Stimulated activated CD4-positive, alpha-beta T cell treated with anti-CD3 and anti-CD28 coated beads, Interleukin-1b, Interleukin-23, amount 100 ng/mL, for 24 hours (primary cell): ENCODE measurements at regions not wholly inside any gene's neighbourhood (a gene's known extent, or its start where the extent isn't known, plus 50 kb on each side); places are given as distances from the start of the nearest gene placed in this dataset.
"Not testable (repeated sequence)": the region's sequence is repeated elsewhere in the genome, so short reads cannot be mapped to it uniquely, and the experiment has no call there.

Experiments
- DNase-seq, 4 experiments: peaks; one replicate each; pipeline ENCODE4 v3.0.0-alpha.2; 2020; ENCODE audit warnings: low read depth in 4 of 4, low spot score in 1 of 4

GRCh38 chr18:14961991-14962390 is 214.0 kb downstream of the ANKRD30B start:
- no peak for DNase-seq

- DNase-seq, result no peak
Observed at GRCh38 chr18:14962626-14963025, 214.7 kb downstream of the ANKRD30B start.

GRCh38 chr18:14963246-14963645 is 215.3 kb downstream of the ANKRD30B start:
- no peak for DNase-seq

- no peak for DNase-seq
Observed at GRCh38 chr18:14964002-14964401, 216.0 kb downstream of the ANKRD30B start.

- DNase-seq, result no peak
Observed at GRCh38 chr18:14964406-14964805, 216.4 kb downstream of the ANKRD30B start.

- not testable (repeated sequence) for DNase-seq
Observed at GRCh38 chr18:14964976-14965375, 217.0 kb downstream of the ANKRD30B start.

- no peak for DNase-seq
Observed at GRCh38 chr18:14965553-14965952, 217.6 kb downstream of the ANKRD30B start.

GRCh38 chr18:14967246-14967645 is 219.3 kb downstream of the ANKRD30B start:
- not testable (repeated sequence) for DNase-seq

GRCh38 chr18:14969500-14969899 is 221.5 kb downstream of the ANKRD30B start:
- no peak for DNase-seq

- DNase-seq, result no peak
Observed at GRCh38 chr18:14970027-14970426, 222.1 kb downstream of the ANKRD30B start.

GRCh38 chr18:14971461-14972185 is 223.7 kb downstream of the ANKRD30B start:
- DNase-seq, result no peak

- not testable (repeated sequence) for DNase-seq
Observed at GRCh38 chr18:14973421-14973820, 225.4 kb downstream of the ANKRD30B start.

- DNase-seq, result no peak
Observed at GRCh38 chr18:14974088-14974487, 226.1 kb downstream of the ANKRD30B start.

GRCh38 chr18:14974576-14974975 is 226.6 kb downstream of the ANKRD30B start:
- DNase-seq, result no peak

- DNase-seq, result no peak
Observed at GRCh38 chr18:14975431-14975830, 227.5 kb downstream of the ANKRD30B start.

- DNase-seq, result no peak
Observed at GRCh38 chr18:14976736-14977430, 228.9 kb downstream of the ANKRD30B start.

- no peak for DNase-seq
Observed at GRCh38 chr18:14978191-14978590, 230.2 kb downstream of the ANKRD30B start.

GRCh38 chr18:14978962-14979535 is 231.1 kb downstream of the ANKRD30B start:
- peak in 1 of 4 experiments; percentile 15 for DNase-seq

GRCh38 chr18:14979875-14980274 is 231.9 kb downstream of the ANKRD30B start:
- no peak for DNase-seq

- not testable (repeated sequence) for DNase-seq
Observed at GRCh38 chr18:14984531-14984930, 236.6 kb downstream of the ANKRD30B start.

- DNase-seq, result not testable (repeated sequence)
Observed at GRCh38 chr18:14985291-14986013, 237.5 kb downstream of the ANKRD30B start.
